SK-N-SH (cell line): ENCODE measurements at regions not wholly inside any gene's neighbourhood (a gene's known extent, or its start where the extent isn't known, plus 50 kb on each side); places are given as distances from the start of the nearest gene placed in this dataset.
A peak's percentile ranks its signal among the peaks of the same experiment; 100 is the strongest.

ENCODE experiments used
- CTCF ChIA-PET: fragments of 300-600, 350-600 bp; formaldehyde crosslinking; extraction: SDS; loops from one replicate; lab custom pipeline; 2021; lab: Yijun Ruan, JAX
- POLR2A ChIA-PET: fragments of 350-600 bp; sonication (Branson Sonifier 250); formaldehyde crosslinking; extraction: SDS; loops from one replicate; lab custom pipeline; 2020; ENCODE audit warnings: antibody characterized with exemption, inconsistent platforms; lab: Yijun Ruan, JAX
- DNase-seq: peaks from one replicate; pipeline ENCODE4 v3.0.0; 2012
- H2AFZ ChIP-seq: fragments of 200-600 bp; sonication (generic); 2 replicates; pipeline ENCODE4 v1.8.1; 2016; ENCODE audit warnings: antibody characterized with exemption, mild to moderate bottlenecking, low read depth
- H3F3A ChIP-seq: fragments of 200-600 bp; sonication (generic); replicated peaks from 2 replicates; pipeline ENCODE3; 2016; ENCODE audit warnings: antibody characterized with exemption, mild to moderate bottlenecking; ENCODE audit not compliant: insufficient read depth
- H3K27ac ChIP-seq, 2 experiments: fragments of 200-500 bp in 1 of 2; fragments of 200-600 bp in 1 of 2; sonication (Bioruptor generic) in 1 of 2; sonication (generic), shearing (Covaris generic) in 1 of 2; 2 replicates each; pipeline versions ENCODE4 v1.5.1 to v1.6.1; 2014 to 2016; ENCODE audit warnings: low read depth in 2 of 2, inconsistent platforms in 1 of 2, low read length in 1 of 2, mild to moderate bottlenecking in 1 of 2, mixed read lengths in 1 of 2
- H3K27me3 ChIP-seq: fragments of 200-600 bp; sonication (generic), shearing (Covaris generic); 2 replicates; pipeline ENCODE4 v1.6.1; 2016; ENCODE audit warnings: mixed run types; ENCODE audit not compliant: insufficient read depth
- H3K36me3 ChIP-seq, 2 experiments: fragments of 200-500 bp in 1 of 2; fragments of 200-600 bp in 1 of 2; sonication (Bioruptor generic) in 1 of 2; sonication (generic) in 1 of 2; replicated peaks in 1 of 2; 2 replicates each; pipeline versions ENCODE3 to v1.5.1; 2014 to 2016; ENCODE audit warnings: low read length in 1 of 2, mild to moderate bottlenecking in 1 of 2; ENCODE audit not compliant: insufficient read depth in 2 of 2, control insufficient read depth in 1 of 2
- H3K4me1 ChIP-seq, 2 experiments: fragments of 200-500 bp in 1 of 2; fragments of 200-600 bp in 1 of 2; sonication (Bioruptor generic) in 1 of 2; sonication (generic), shearing (Covaris generic) in 1 of 2; 2 replicates each; pipeline versions ENCODE4 v1.5.1 to v1.6.1; 2014 to 2016; ENCODE audit warnings: low read depth in 1 of 2, low read length in 1 of 2, mixed run types in 1 of 2; ENCODE audit not compliant: insufficient read depth in 2 of 2, control insufficient read depth in 1 of 2
- H3K4me2 ChIP-seq: fragments of 200-600 bp; sonication (generic), shearing (Covaris generic); 2 replicates; pipeline ENCODE4 v1.6.1; 2017; ENCODE audit warnings: mixed run types
- H3K4me3 ChIP-seq, 2 experiments: fragments of 200-500 bp in 1 of 2; fragments of 200-600 bp in 1 of 2; sonication (Bioruptor generic) in 1 of 2; sonication (generic), shearing (Covaris generic) in 1 of 2; 2 replicates each; pipeline versions ENCODE4 v1.5.1 to v1.8.1; 2014 to 2016; ENCODE audit warnings: low read depth in 2 of 2, inconsistent platforms in 1 of 2, low read length in 1 of 2, mild to moderate bottlenecking in 1 of 2, mixed read lengths in 1 of 2, moderate library complexity in 1 of 2
- H3K79me2 ChIP-seq: fragments of 200-600 bp; sonication (generic); 2 replicates; pipeline ENCODE4 v1.8.1; 2017; ENCODE audit warnings: mild to moderate bottlenecking; ENCODE audit not compliant: insufficient read depth
- H3K9ac ChIP-seq: fragments of 200-600 bp; sonication (generic); 2 replicates; pipeline ENCODE4 v1.6.1; 2017; ENCODE audit warnings: mixed run types
- H3K9me2 ChIP-seq: fragments of 200-600 bp; sonication (generic); 2 replicates; pipeline ENCODE4 v1.6.1; 2017; ENCODE audit warnings: mixed run types
- H3K9me3 ChIP-seq: fragments of 200-600 bp; sonication (generic); 2 replicates; pipeline ENCODE4 v1.6.1; 2017; ENCODE audit warnings: mixed run types, mild to moderate bottlenecking, moderate library complexity
- H4K20me1 ChIP-seq: fragments of 200-600 bp; sonication (generic); 2 replicates; pipeline ENCODE4 v1.6.1; 2017; ENCODE audit warnings: mild to moderate bottlenecking, mixed run types; ENCODE audit not compliant: insufficient read depth
- CTCF ChIP-seq: fragments of 200-600 bp; sonication (generic); IDR thresholded peaks from 2 replicates; pipeline ENCODE4 v1.6.1; 2017; ENCODE audit warnings: antibody characterized with exemption, mild to moderate bottlenecking, moderate library complexity
- ELF1 ChIP-seq: IDR thresholded peaks from 2 replicates; pipeline ENCODE4 v1.4.0; 2012
- EZH2phosphoT487 ChIP-seq: fragments of 200-600 bp; sonication (generic); IDR thresholded peaks from 2 replicates; pipeline ENCODE4 v1.6.1; 2017; ENCODE audit warnings: low read depth, mixed run types, mild to moderate bottlenecking, antibody characterized with exemption, moderate library complexity, borderline replicate concordance
- MXI1 ChIP-seq: IDR thresholded peaks from 2 replicates; pipeline ENCODE4 v1.6.1; 2012; ENCODE audit warnings: mild to moderate bottlenecking, low read depth, low read length, improper control_type of control experiment
- NFIC ChIP-seq: IDR thresholded peaks from 2 replicates; pipeline ENCODE4 v1.4.0; 2012; ENCODE audit warnings: borderline replicate concordance
- NRF1 ChIP-seq: IDR thresholded peaks from 2 replicates; pipeline ENCODE4 v1.6.1; 2012; ENCODE audit warnings: low read depth, mild to moderate bottlenecking, low read length
- RFX5 ChIP-seq: IDR thresholded peaks from 2 replicates; pipeline ENCODE4 v1.6.1; 2012; ENCODE audit warnings: mild to moderate bottlenecking, improper control_type of control experiment, low read length
- SMC3 ChIP-seq: IDR thresholded peaks from 2 replicates; pipeline ENCODE4 v1.6.1; 2012; ENCODE audit warnings: low read depth, low read length, improper control_type of control experiment
- TCF12 ChIP-seq: IDR thresholded peaks from 2 replicates; pipeline ENCODE4 v1.4.0; 2012
- USF1 ChIP-seq: IDR thresholded peaks from 2 replicates; pipeline ENCODE4 v1.4.0; 2012; ENCODE audit warnings: low read depth, borderline replicate concordance
- USF2 ChIP-seq: fragments of 150-350 bp; IDR thresholded peaks from 2 replicates; pipeline ENCODE4 v1.6.1; 2017; ENCODE audit warnings: antibody characterized with exemption, low read length, low read depth, borderline replicate concordance
- WGBS: methylation state at CpG from one replicate; pipeline ENCODE4 v1.1.6; 2017; ENCODE audit warnings: low lambda C conversion rate; 5-methylcytosine and 5-hydroxymethylcytosine counted together
- TF ChIP-seq, protein P1 (sequence below): IDR thresholded peaks from 2 replicates; pipeline ENCODE4 v1.4.0; 2012; ENCODE audit warnings: low read depth, borderline replicate concordance

- peak; percentile 54 for DNase-seq
- Histone ChIP-seq H3K36me3 (no peaks in the 10 kb centered on the region), H3K4me1 (peaks cover 0 to 5% of the 10 kb centered on the region in 2 experiments; a peak in 1 of 4 replicates), H3K4me2 (no peak overlapping the region), H3K9me3 (no peaks in the 10 kb centered on the region)
- 34% methylated on average over 4 of the region's 12 CpGs for WGBS
- CTCF ChIA-PET: interaction anchor here (0.5 to 3.9 kb wide), 42 partner anchors 8 to 1124 kb away, joined by 3 to 29 read pairs (median 3); no protein-coding TSS in a partner anchor
- TF ChIP-seq CTCF (no peak), USF1 (no peak), SMC3 (no peak), USF2 (no peak), ELF1 (no peak), MXI1 (no peak), TCF12 (no peak), NRF1 (no peak), EZH2phosphoT487 (no peak), NFIC (no peak), RFX5 (no peak)
- TF ChIP-seq, protein P1, sequence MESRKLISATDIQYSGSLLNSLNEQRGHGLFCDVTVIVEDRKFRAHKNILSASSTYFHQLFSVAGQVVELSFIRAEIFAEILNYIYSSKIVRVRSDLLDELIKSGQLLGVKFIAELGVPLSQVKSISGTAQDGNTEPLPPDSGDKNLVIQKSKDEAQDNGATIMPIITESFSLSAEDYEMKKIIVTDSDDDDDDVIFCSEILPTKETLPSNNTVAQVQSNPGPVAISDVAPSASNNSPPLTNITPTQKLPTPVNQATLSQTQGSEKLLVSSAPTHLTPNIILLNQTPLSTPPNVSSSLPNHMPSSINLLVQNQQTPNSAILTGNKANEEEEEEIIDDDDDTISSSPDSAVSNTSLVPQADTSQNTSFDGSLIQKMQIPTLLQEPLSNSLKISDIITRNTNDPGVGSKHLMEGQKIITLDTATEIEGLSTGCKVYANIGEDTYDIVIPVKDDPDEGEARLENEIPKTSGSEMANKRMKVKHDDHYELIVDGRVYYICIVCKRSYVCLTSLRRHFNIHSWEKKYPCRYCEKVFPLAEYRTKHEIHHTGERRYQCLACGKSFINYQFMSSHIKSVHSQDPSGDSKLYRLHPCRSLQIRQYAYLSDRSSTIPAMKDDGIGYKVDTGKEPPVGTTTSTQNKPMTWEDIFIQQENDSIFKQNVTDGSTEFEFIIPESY: no peak
- TF ChIP-seq, all 33 proteins: peak for 0
- POLR2A ChIA-PET: no interaction called here
- H3K79me2 ChIP-seq: no peaks in the 10 kb centered on the region
- no peaks in the 10 kb centered on the region; the same call in 1 of the 2 replicates for H3K27me3 ChIP-seq
- H3K9me2 ChIP-seq: no peaks in the 10 kb centered on the region
- no peak overlapping the region for H3K9ac ChIP-seq
- H4K20me1 ChIP-seq: no peaks in the 10 kb centered on the region
- H3K27ac ChIP-seq: no peak overlapping the region
- no peaks in the 10 kb centered on the region for H3F3A ChIP-seq
- H3K4me3 ChIP-seq: no peak overlapping the region
- H2AFZ ChIP-seq: no peak overlapping the region
Observed at GRCh38 chr22:49633010-49633324, 194.7 kb downstream of the BRD1 start.
